Stimulated activated CD4-positive, alpha-beta T cell treated with anti-CD3 and anti-CD28 coated beads, Interleukin-1b, Interleukin-23, amount 100 ng/mL, for 4 hours (primary cell): ENCODE measurements at regions not wholly inside any gene's neighbourhood (a gene's known extent, or its start where the extent isn't known, plus 50 kb on each side); places are given as distances from the start of the nearest gene placed in this dataset.
"Not testable (repeated sequence)": the region's sequence is repeated elsewhere in the genome, so short reads cannot be mapped to it uniquely, and the experiment has no call there.

Source experiments
- DNase-seq, 2 donors: peaks; one replicate each; pipeline ENCODE4 v3.0.0-alpha.2; 2020; ENCODE audit warnings: low read depth in 2 of 2

DNA sequence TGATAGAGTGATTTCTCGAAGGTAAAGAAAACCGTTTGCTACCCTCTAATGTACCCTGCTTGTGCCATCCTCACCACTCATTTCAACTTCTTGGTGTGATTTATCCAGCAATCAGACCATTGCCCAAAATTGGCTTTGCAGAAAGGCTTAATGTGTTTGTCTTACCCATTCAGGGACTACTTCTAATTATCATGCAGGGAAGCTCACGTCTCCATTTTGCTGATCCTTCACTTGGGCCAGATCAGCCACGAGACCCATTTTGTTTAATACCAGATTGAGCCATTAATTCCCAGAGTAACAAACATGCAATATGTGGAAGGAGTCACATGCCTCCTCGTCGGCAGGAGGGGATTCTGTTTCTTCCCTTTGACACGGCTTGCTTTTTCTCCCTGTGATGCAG, 51.1 kb upstream of the CRY1 start:
- no peak for DNase-seq

DNA sequence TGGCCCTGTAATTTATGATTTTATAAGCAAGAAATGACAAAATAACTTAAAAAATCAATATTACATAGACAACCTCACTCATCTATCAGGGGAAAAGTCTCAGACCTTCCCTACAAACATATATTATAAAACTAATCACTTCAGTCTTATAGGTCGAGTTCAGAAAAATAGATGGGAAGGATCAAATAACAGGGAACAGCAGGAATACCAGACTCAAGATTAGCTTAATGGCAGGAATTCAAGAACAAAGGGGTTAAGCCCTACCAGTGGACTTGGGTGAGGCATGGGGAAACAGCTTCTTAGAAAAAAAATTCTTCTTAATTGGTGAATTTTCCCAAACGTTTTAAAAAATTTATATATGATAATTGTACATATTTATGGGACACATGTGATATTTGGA, 51.6 kb upstream of the CRY1 start:
- no peak for DNase-seq

DNA sequence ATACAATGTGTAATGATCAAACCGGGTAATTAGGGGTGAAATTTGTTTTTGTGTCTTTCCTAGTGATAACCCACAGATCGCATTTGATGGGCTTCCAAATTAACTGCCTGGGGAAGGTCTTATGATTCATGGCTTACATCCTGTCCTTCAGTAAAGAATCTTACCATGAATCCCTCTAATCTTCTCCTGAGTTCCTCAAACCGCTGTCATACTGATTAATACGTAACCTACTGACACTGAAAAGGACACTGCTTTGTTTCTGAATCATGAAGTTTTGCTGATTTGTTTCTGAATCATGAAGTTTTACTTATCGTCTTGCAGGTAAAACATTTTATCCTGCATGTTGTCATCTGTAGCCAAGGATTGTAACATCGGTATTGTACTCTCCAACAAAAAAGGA, 52.0 kb upstream of the CRY1 start:
- no peak for DNase-seq

DNA sequence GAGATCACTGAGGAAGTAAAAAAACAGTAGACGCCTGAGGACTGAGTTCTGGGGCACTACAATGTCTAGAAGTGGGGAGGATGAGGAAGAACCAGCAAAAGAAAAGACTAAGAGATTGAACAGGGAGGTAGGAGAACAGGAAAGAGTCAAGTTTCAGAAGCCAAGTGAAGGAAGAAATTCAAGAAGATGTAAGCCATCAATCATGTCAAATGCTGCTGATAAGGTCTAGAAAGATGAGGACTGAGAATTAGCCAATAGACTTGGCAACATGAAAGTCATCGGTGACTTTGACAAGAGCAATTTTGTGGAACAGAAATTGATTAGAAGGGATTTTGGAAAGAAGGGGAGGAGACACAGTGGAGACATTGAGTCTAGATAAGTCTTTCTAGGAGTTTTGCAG, 54.8 kb upstream of the CRY1 start:
- no peak for DNase-seq

DNA sequence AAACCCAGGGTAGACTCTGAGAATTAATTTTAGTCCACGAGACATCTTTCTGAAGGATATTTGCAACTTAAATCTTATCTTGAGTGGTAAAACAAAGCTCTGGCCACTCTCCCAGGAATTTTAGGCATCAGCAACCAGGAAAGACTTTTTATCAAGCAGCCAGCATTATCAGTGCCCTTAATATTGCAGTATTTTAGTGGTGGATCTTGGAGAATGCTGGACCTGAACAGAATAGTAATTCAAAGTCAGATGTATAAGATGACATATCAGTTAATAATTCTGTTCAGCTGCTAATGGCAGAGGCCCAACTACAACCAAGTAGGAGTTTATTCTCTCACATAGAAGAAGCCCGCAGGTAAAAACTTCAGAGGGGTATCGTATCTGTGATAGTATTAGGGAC, 59.0 kb upstream of the CRY1 start:
- no peak for DNase-seq

DNA sequence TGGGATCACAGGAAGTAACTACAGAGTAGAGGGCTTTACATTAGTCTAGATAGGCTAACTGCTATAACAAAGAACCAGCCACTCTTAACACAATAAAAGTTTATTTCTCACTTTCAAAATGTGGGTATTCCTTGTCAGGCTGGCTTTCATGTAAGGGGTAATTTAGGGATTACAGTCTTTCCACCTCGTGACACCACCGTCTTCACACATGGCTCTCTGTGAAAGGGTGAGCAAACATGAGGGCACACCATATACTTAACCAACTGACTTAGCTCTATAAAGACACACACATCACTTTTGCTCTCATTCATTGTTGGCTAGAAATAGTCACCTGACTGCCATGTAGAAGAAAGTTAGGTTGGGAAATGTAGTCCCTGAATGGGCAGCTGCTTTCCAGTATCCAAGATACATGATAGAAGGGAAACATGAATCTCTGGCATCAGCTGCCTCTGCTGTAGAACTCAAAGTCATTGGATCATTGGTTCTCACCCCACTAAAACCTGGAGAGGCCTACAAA, 66.1 kb upstream of the CRY1 start:
- DNase-seq: no peak

DNA sequence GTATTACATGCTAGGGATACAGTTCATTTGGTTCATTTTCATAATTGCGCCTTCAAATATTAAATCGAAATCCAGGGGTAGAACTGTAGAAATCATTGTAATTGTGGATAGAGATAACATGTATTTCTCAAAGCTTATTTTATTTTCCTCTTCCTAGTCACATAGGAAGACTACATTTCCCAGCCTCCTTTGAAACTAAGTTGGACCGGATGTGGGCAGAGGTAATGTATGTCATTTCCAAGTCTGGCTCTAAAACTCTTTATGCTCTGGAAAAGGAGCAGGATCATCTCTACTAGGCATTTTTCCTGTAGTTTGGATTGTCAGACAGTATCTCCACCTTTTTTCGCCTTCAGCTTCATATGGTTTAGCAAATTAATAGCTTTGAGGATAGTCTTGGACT, 70.1 kb upstream of the CRY1 start:
- DNase-seq: no peak

DNA sequence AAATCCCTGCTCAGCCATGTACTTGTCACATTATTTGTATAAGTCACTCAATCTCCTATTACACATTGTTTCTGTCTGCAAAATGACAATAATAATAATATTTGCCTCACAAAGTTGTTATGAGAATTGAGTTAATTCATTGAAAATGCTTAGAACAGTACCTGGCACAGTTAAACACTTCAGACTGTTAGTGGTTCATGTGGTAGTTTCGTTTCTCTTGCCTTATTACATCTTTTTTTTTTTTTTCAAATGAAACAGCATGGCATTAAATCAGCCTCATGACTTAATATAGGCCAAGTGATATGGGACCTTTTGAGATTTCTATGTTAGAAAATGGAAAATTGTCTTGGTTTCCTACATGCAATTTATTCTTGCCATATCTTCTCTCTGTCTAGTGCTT, 71.0 kb upstream of the CRY1 start:
- DNase-seq: no peak

DNA sequence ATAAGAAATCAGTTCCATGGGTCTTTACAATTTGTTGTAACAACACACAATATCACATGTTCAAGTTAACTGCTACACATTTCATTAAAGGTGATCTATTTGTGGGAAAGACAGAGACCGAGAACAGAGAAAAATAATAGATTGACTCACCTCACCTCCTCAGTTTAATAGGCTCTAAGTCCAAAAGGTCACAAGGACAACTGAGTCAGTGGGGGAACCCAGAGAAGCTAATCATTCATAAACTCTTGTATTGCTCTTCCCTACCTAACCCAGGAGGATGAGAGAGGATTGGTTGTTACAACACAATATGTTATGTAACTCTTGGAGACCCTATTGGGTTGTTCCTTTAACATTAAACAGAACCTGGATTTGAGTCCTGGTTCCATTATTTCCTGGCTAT, 72.2 kb upstream of the CRY1 start:
- no peak for DNase-seq

DNA sequence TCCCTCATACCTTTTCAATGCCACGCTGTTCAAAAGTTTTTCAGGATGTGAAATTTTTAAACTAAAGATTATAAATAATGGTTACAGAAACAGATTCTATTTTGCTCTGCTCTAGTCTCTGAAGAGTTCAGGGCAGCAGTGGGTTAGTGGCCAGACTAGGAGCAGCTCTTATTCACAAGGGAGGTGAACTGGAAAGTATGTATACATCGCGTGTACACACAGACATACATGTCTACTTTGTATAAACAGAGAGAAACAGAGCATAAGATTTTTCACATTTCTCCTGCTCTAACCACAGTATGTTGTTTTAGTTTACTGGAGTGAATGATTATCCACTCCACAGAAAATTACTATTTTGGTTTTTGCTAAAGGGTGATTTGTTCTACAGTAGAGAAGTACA, 74.4 kb upstream of the CRY1 start:
- no peak for DNase-seq

DNA sequence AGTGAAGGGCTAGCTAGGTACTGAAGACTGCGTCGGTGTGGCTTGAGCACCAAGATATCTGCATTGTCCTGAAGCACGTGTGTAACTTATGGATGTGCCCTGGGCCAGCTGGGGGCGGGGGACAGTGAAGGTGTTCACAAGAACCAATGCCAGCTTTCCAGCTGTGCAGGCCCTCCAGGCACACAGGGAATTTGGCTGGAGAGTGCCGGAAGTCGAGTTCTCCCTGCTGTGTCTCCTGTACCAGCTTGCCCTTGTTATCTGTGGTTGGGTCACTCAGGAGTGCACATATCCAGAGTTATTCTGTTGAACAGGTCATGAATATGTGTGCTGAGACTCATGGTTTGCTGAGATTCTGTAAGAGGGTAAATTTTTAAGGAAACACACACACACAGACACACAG, 75.9 kb upstream of the CRY1 start:
- DNase-seq: no peak

DNA sequence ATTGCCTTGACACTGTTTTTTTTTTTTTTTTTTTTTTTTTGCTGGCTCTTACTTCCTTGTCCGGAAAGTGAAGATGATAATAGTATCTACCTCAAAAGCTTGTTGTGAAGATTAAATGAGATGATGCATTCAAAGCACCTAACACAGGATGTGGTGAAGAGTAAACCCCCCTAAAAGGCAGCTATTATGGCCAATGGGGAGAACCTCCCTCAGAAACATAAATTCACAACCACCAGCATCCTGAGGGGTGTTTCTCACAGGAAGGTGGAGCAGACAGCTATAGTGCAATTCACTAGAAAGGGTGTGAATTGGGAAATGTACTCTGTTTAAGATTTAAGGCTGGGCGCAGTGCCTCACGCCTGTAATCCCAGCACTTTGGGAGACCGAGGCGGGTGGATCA, 85.4 kb upstream of the CRY1 start:
- DNase-seq: no peak

DNA sequence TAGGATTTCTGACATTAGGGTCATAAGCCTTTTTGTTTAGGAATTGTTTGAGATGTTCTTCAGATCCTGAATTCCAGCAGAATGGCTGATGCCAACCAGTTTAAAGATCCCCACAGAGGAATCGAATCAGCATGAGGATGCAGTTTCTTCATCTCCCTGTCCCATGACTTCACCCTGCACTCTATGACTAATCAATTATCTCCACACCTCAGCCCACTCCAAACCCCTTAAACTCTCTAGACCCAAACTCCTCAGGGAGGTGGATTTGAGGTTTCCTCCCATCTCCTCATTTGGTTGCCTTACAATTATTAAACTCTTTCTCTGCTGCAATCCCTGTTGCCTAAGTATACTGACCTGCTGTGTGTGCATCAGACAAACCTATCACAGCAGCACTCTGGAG, 86.5 kb upstream of the CRY1 start:
- DNase-seq: no peak

DNA sequence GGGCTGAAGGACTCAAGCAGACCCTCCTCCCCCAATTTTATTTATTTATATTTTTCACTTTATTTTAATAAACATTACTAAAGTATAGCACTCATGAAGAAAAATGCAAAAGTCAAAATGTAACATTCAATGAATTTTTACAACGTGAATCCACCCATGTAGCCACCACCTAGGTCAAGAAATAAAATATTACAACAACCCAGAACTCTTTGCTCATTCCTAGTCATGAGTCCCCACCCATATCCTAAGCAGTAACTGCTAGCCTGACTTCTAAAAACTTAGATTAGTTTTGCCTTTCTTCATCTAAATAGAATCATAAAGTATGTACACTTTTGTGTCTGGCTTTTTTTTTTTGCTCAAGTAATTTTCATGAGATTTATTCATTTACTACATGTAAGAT, 86.9 kb upstream of the CRY1 start:
- DNase-seq: no peak

DNA sequence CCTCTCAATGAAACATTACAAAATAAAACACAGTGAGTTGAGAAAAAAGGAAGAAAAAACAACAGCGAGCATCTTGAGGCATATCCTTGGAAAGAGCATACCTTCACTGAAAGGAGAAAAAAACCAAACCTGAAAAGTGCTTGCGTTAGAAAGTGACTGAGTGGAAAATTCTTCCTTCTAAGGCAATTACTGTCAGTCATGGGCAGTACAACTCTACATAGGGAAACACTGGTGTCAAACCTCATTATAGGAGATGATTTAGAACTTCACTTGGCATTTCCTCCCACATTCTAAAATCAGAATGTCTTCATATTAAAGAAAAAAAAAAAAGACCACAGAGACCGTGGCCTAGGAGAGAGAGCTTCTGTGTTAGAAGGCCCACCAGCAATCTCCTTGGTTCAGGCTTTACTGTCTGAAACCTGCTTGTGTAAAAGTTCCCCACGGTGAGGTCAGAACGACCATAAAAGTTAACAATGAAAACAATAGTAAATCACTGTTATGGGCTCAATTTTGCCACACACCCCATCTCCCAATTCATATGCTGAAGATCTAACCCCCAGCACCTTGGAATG, 91.1 kb upstream of the CRY1 start:
- DNase-seq: no peak

DNA sequence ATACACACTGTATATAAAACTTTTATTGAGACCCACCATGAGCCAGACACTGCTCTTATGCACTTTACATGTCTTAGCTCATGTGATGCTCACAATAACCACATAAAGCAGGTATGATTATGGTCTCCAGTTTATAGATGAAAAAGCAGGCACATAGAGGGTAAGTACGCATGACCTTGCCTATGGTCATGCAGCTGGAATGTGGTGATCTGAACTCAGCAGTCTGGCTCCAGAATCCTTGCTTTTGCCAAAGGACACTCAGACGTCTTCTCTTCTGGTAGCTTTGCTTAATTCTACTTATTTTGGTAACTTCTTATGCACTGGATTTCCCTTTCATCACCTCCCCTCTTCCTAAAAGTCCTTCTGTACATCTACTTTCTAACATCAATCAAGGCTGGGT, 103.3 kb upstream of the CRY1 start:
- no peak for DNase-seq

DNA sequence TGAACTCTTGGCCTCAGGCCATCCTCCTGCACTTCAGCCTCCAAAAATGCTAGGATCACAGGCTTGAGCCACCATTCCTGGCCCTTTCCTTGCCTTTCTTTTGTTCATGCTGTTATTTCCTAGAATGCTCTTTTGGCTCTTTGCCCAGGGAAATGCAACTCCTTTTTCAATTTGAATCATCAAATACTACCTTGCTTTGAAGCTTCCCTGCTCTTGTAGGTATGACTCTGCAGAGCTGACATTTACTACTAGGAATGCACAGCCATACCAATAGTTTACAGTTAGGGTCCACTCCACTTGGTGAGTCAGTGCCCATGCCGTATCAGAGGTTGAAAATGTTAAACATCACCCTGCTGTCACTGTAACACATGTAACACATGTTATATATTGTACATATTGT, 107.0 kb upstream of the CRY1 start:
- no peak for DNase-seq

DNA sequence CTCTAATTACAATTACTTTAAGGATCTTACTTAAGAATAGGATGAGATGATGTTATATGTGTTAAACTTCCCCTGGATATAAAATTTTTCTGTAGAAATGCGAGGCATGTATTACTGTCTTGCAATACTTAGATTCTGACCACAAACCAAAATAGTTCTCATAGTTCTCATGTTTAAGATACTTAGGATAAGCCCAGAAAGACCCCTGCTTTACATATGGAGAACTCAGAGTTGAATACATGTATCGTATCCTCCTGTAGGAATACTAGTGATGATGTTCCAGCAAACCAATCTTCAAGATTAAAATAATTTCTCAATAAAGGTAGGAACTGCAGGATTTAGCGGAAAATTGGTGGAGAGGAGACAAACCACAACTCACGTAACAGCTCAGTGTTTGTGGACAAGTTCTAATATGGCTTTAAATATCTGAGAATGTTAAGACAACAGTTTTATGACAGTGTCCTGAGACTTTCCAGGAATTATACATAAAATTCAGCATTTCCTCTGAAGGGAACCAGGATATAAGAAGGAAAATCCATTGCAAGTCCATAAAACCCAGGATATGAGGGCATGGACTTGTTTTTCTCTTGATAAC, 114.7 kb upstream of the CRY1 start:
- no peak for DNase-seq

DNA sequence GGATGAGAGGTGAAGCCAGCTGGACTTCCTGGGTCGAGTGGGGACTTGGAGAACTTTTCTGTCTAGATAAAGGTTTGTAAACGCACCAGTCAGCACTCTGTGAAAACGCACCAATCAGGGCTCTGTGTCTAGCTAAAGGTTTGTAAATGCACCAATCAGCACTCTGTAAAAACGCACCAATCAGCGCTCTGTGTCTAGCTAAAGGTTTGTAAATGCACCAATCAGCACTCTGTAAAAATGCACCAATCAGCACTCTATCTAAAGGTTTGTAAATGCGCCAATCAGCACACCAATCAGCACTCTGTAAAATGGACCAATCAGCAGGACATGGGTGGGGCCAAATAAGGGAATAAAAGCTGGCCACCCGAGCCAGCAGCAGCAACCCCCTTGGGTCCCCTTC, 116.4 kb upstream of the CRY1 start:
- DNase-seq: not testable (repeated sequence)

DNA sequence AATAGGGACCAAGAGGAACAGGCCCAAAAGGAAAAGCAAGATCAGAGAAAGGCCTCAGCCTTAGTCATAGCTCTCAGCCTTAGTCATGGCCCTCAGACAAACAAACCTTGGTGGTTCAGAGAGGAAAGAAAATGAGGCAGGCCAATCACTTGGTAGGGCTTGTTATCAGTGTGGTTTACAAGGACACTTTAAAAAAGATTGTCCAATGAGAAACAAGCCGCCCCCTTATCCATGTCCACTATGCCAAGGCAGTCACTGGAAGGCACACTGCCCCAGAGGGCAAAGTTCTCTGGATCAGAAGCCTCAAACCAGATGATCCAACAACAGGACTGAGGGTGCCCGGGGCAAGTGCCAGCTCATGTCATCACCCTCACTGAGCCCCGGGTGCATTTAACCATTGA, 121.0 kb upstream of the CRY1 start:
- DNase-seq: not testable (repeated sequence)

DNA sequence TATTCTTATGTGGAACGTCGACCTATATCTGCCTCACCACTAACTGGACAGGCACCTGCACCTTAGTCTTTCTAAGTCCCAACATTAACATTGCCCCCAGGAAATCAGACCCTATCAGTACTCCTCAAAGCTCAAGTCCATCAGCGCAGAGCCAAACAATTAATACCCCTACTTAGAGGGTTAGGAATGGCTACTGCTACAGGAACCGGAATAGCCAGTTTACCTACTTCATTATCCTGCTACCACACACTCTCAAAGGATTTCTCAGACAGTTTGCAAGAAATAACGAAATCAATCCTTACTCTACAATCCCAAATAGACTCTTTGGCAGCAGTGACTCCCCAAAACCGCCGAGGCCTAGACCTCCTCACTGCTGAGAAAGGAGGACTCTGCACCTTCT, 123.1 kb upstream of the CRY1 start:
- DNase-seq: not testable (repeated sequence)

DNA sequence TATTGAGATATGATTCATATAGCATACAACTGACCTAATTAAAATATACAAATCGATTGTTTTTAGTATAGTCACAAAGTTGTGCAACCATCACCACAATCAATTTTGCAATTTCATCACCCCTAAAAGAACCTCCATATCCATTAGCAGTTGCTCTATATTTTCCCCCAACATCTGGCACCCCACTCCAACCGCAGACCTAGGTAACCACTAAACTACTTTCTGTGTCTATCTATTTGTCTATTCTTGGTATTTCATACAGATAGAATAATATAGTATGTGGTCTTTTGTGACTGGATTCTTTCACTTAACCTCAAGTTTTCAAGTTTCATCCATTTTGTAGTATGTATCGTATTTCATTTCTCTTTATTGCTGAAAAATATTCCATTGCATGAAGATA, 126.0 kb upstream of the CRY1 start:
- DNase-seq: no peak

DNA sequence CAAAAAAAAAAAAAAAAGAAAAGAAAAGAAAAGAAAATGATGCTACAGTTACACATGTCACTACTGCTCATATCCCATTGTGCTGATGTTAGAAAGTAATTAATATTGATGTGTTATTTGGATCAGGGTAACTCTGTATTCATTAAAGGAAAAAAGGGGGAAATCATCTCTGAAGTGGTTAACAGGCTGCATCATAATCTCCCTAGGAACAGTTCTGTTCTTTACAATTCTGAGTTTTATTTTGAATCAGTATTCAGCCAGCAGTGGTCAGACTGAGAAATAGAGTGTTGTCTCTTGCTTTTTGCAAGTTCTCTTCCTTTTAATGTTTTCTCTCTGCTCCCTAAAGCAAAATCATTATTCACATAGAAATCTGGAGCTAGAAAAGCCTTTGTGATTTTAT, 128.6 kb upstream of the CRY1 start:
- DNase-seq: no peak

DNA sequence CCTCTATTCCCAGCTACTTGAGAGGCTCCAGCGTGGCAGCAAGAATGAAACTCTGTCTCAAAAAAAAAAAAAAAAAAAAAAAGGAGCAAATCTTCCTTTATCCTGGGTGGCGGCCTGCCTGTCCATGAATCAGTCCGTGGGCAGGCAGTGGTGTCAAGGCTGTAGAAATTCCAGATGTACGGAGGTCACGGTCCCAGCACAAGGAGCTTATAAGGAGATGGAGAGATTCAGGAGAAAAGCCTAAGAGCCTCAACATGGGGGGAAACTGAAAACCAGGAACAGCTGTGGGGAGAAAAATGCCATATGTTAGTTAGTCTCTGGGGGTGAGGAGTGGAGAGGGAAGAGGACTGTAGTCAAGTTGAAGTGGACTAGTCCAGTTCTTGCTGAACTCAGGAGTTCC, 130.5 kb upstream of the CRY1 start:
- no peak for DNase-seq
